Osteoblast (primary cell): ENCODE measurements at regions not wholly inside any gene's neighbourhood (a gene's known extent, or its start where the extent isn't known, plus 50 kb on each side); places are given as distances from the start of the nearest gene placed in this dataset.

Experiments used
- DNase-seq: peaks from one replicate; pipeline ENCODE4 v3.0.0; 2011; ENCODE audit warnings: low spot score, mixed read lengths; ENCODE audit not compliant: insufficient read length; ENCODE audit errors: missing footprints
- H2AFZ ChIP-seq: 2 replicates; pipeline ENCODE4 v1.6.0; 2011; ENCODE audit warnings: mild to moderate bottlenecking, low read length
- H3K27ac ChIP-seq: 2 replicates; pipeline ENCODE4 v1.5.1; 2011; ENCODE audit warnings: mild to moderate bottlenecking, low read depth, low read length, moderate library complexity
- H3K27me3 ChIP-seq: 2 replicates; pipeline ENCODE4 v1.6.0; 2012; ENCODE audit warnings: mild to moderate bottlenecking, control low read depth, inconsistent platforms, low read length, moderate library complexity; ENCODE audit not compliant: insufficient read depth
- H3K36me3 ChIP-seq: 2 replicates; pipeline ENCODE4 v1.5.1; 2011; ENCODE audit warnings: mild to moderate bottlenecking, low read length, control low read depth, moderate library complexity; ENCODE audit not compliant: insufficient read depth
- H3K4me1 ChIP-seq: 2 replicates; pipeline ENCODE4 v1.5.1; 2011; ENCODE audit warnings: mild to moderate bottlenecking, low read length, control low read depth, moderate library complexity; ENCODE audit not compliant: insufficient read depth
- H3K4me2 ChIP-seq: 2 replicates; pipeline ENCODE4 v1.6.0; 2011; ENCODE audit warnings: mild to moderate bottlenecking, low read length; ENCODE audit not compliant: insufficient read depth
- H3K4me3 ChIP-seq: fragments of 200-600 bp; sonication (generic); 3 replicates; pipeline ENCODE4 v1.5.1; 2012; ENCODE audit warnings: mild to moderate bottlenecking, low read length, inconsistent platforms; ENCODE audit not compliant: insufficient read depth
- H3K79me2 ChIP-seq: 2 replicates; pipeline ENCODE4 v1.6.0; 2012; ENCODE audit warnings: mild to moderate bottlenecking, low read length, control low read depth, inconsistent platforms; ENCODE audit not compliant: insufficient read depth
- H3K9me3 ChIP-seq: 2 replicates; pipeline ENCODE4 v1.5.1; 2011; ENCODE audit warnings: low read depth, low read length, control low read depth
- H4K20me1 ChIP-seq: 2 replicates; pipeline ENCODE4 v1.6.0; 2012; ENCODE audit warnings: mild to moderate bottlenecking, low read length, control low read depth; ENCODE audit not compliant: insufficient read depth
- CTCF ChIP-seq: IDR thresholded peaks from 2 replicates; pipeline ENCODE4 v1.5.1; 2011; ENCODE audit warnings: mild to moderate bottlenecking, low read depth, low read length, moderate library complexity; ENCODE audit errors: extremely low read depth

- no peak overlapping the region for H2AFZ ChIP-seq
- H3K27me3 ChIP-seq = no peaks in the 10 kb centered on the region
- H3K9me3 ChIP-seq = no peaks in the 10 kb centered on the region
- no peak for DNase-seq
- no peaks in the 10 kb centered on the region for H4K20me1 ChIP-seq
- no peaks in the 10 kb centered on the region for H3K4me1 ChIP-seq
- H3K27ac ChIP-seq = no peak overlapping the region
- H3K4me3 ChIP-seq = no peak overlapping the region
- TF ChIP-seq CTCF = no peak
- H3K36me3 ChIP-seq = no peaks in the 10 kb centered on the region
- H3K79me2 ChIP-seq = no peaks in the 10 kb centered on the region
- no peak overlapping the region for H3K4me2 ChIP-seq
These were observed 363.6 kb downstream of the RNF144A start for GRCh38 chr2:7280790-7281189.

GRCh38 chr2:7281231-7282201, 364.3 kb downstream of the RNF144A start:
- no peaks in the 10 kb centered on the region for H3K79me2 ChIP-seq
- no peak overlapping the region for H3K4me3 ChIP-seq
- no peaks in the 10 kb centered on the region for H3K27me3 ChIP-seq
- H2AFZ ChIP-seq = no peak overlapping the region
- no peaks in the 10 kb centered on the region for H3K9me3 ChIP-seq
- no peaks in the 10 kb centered on the region for H3K4me1 ChIP-seq
- H4K20me1 ChIP-seq = no peaks in the 10 kb centered on the region
- no peak overlapping the region for H3K27ac ChIP-seq
- no peak for DNase-seq
- TF ChIP-seq CTCF = no peak
- no peak overlapping the region for H3K4me2 ChIP-seq
- H3K36me3 ChIP-seq = no peaks in the 10 kb centered on the region

GRCh38 chr2:7286120-7286519, 368.9 kb downstream of the RNF144A start:
- Histone ChIP-seq H3K27ac (no peak overlapping the region), H3K4me2 (no peak overlapping the region), H2AFZ (no peak overlapping the region), H4K20me1 (no peaks in the 10 kb centered on the region), H3K27me3 (no peaks in the 10 kb centered on the region), H3K4me3 (no peak overlapping the region), H3K4me1 (no peaks in the 10 kb centered on the region), H3K9me3 (no peaks in the 10 kb centered on the region), H3K79me2 (no peaks in the 10 kb centered on the region), H3K36me3 (no peaks in the 10 kb centered on the region)
- TF ChIP-seq CTCF = no peak
- DNase-seq = no peak

- no peak overlapping the region for H3K4me2 ChIP-seq
- TF ChIP-seq CTCF = no peak
- DNase-seq = no peak
- no peaks in the 10 kb centered on the region for H4K20me1 ChIP-seq
- no peaks in the 10 kb centered on the region for H3K27me3 ChIP-seq
- no peak overlapping the region for H3K4me3 ChIP-seq
- no peaks in the 10 kb centered on the region for H3K4me1 ChIP-seq
- H3K79me2 ChIP-seq = no peaks in the 10 kb centered on the region
- H3K27ac ChIP-seq = no peak overlapping the region
- H3K9me3 ChIP-seq = no peaks in the 10 kb centered on the region
- no peak overlapping the region for H2AFZ ChIP-seq
- no peaks in the 10 kb centered on the region for H3K36me3 ChIP-seq
These were observed 371.3 kb downstream of the RNF144A start for GRCh38 chr2:7288484-7288883.
